Peyer's patch (tissue), 4 donors: ENCODE measurements at regions not wholly inside any gene's neighbourhood (a gene's known extent, or its start where the extent isn't known, plus 50 kb on each side); places are given as distances from the start of the nearest gene placed in this dataset.

Experiments
- CTCF ChIP-seq, 6 experiments: fragments of 450-650 bp in 4 of 6; fragments of 200-600 bp in 2 of 6; sonication (generic) in 1 of 6; IDR thresholded peaks; one replicate each; pipeline ENCODE4 v1.5.1; 2017 to 2019; ENCODE audit warnings: antibody characterized with exemption in 6 of 6, mild to moderate bottlenecking in 3 of 6, moderate library complexity in 1 of 6
- POLR2A ChIP-seq, 2 donors: fragments of 450-650 bp; IDR thresholded peaks; one replicate each; pipeline ENCODE4 v1.5.1; 2017; ENCODE audit warnings: antibody characterized with exemption in 2 of 2, mild to moderate bottlenecking in 2 of 2, moderate library complexity in 2 of 2

GRCh38 chr2:47254464-47254863 is 78.2 kb upstream of the CALM2 start:
- TF ChIP-seq CTCF (IDR thresholded peaks at IDR 0.05) (no peak), POLR2A (IDR thresholded peaks at IDR 0.05) (no peak)
